Cardiac muscle cell (in vitro differentiated cells and primary cell): ENCODE measurements at regions not wholly inside any gene's neighbourhood (a gene's known extent, or its start where the extent isn't known, plus 50 kb on each side); places are given as distances from the start of the nearest gene placed in this dataset.
"Not testable (repeated sequence)": the region's sequence is repeated elsewhere in the genome, so short reads cannot be mapped to it uniquely, and the experiment has no call there.

ENCODE experiments used
- DNase-seq, 2 donors: peaks; one replicate each; pipeline versions ENCODE4 v3.0.0 to v3.0.0-alpha.2; 2010 to 2017; ENCODE audit warnings: low read depth in 1 of 2, low spot score in 1 of 2
- H3K27ac ChIP-seq: fragments of 200-600 bp; sonication (generic); 2 replicates; pipeline ENCODE4 v1.5.1; 2016
- H3K27me3 ChIP-seq: fragments of 200-600 bp; sonication (generic); 2 replicates; pipeline ENCODE4 v1.6.0; 2016; ENCODE audit warnings: control low read depth
- H3K36me3 ChIP-seq: fragments of 200-600 bp; sonication (generic); 2 replicates; pipeline ENCODE4 v1.5.1; 2016; ENCODE audit warnings: control low read depth
- H3K4me1 ChIP-seq: fragments of 200-600 bp; sonication (generic); 2 replicates; pipeline ENCODE4 v1.8.1; 2017; ENCODE audit warnings: low read depth, mild to moderate bottlenecking, mixed run types
- H3K4me3 ChIP-seq: fragments of 200-600 bp; sonication (generic); 2 replicates; pipeline ENCODE4 v1.5.1; 2016; ENCODE audit warnings: mild to moderate bottlenecking
- H3K9me3 ChIP-seq: fragments of 200-600 bp; sonication (generic); 2 replicates; pipeline ENCODE4 v1.5.1; 2017; ENCODE audit warnings: low read depth, mild to moderate bottlenecking, control low read depth
- TF ChIP-seq, protein P1 (sequence below): IDR thresholded peaks from 2 replicates; pipeline ENCODE4 v1.5.1; 2012; ENCODE audit warnings: low read depth, mild to moderate bottlenecking, low read length

DNA sequence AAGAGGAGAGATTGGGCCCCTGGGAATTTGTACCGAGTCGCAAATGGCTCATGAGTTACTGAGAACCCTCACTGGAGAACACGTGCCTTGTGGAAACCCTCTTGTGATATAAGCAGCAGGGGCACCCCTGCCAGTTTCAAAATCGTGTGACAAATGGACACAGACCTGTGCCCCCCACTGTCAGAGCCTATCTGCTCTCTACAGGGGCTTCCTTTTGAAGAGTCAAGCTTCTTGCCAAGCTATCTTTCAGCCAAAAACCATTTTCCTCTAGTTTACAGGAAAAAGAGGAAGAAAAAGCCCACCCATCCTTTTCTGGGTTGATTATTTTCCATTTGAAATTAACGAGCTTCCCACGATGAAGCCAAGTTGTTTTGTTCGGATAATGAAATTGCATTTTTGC is 64.1 kb upstream of the MPP7 start:
- Histone ChIP-seq H3K4me3 (no peak overlapping the region), H3K36me3 (no peaks in the 10 kb centered on the region), H3K27me3 (no peaks in the 10 kb centered on the region), H3K9me3 (no peaks in the 10 kb centered on the region), H3K4me1 (no peaks in the 10 kb centered on the region), H3K27ac (no peak overlapping the region)
- TF ChIP-seq, protein P1, sequence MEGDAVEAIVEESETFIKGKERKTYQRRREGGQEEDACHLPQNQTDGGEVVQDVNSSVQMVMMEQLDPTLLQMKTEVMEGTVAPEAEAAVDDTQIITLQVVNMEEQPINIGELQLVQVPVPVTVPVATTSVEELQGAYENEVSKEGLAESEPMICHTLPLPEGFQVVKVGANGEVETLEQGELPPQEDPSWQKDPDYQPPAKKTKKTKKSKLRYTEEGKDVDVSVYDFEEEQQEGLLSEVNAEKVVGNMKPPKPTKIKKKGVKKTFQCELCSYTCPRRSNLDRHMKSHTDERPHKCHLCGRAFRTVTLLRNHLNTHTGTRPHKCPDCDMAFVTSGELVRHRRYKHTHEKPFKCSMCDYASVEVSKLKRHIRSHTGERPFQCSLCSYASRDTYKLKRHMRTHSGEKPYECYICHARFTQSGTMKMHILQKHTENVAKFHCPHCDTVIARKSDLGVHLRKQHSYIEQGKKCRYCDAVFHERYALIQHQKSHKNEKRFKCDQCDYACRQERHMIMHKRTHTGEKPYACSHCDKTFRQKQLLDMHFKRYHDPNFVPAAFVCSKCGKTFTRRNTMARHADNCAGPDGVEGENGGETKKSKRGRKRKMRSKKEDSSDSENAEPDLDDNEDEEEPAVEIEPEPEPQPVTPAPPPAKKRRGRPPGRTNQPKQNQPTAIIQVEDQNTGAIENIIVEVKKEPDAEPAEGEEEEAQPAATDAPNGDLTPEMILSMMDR, result no peak
- DNase-seq, result no peak

DNA sequence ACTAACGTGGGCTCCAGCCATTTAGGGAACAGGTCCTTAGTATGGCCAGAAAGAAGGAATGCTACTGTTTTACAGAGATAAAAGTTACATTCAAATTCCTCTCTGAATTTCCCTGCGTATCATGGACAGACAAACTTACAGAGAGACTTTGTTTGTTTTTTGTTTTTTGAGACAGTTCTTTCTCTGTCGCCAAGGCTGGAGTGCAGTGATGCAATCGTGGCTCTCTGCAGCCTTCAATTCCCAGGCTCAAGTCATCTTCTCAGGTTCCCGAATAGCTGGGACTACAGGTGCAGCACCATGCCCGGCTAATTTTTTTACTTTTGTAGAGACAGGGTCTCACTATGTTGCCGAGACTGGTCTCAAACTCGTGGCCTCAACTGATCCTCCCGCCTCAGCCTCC is 64.5 kb upstream of the MPP7 start:
- no peaks in the 10 kb centered on the region for H3K27me3 ChIP-seq
- TF ChIP-seq, protein P1, result no peak

DNA sequence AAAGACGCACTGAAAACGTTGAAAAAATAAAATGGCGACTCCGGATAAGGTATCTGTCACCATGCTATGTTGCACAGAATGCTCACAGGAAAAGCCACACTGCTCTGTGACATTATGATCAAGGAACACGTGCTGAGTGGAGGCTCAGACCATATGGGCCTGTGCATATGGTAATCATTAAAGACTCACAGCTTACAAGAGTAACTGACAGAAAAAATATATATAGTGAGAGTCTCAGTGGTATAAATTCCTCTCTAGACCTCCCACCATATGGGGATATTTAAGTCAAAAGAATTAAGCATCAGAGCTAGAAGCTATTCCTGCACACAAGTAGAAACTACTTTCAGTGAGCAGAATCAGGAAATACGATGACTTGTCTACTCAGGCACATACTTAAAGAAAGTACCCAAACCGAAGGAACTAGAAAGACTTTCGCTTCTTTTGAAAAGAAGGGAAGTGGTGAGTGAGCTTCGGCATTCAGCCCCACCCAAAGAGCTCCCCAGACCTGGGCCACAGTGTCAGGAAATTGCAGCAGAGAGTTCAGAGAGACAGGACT is 65.1 kb upstream of the MPP7 start:
- TF ChIP-seq, protein P1, result no peak
- Histone ChIP-seq H3K36me3 (no peaks in the 10 kb centered on the region), H3K4me3 (no peak overlapping the region), H3K9me3 (no peaks in the 10 kb centered on the region), H3K27ac (no peak overlapping the region), H3K27me3 (no peaks in the 10 kb centered on the region), H3K4me1 (no peaks in the 10 kb centered on the region)
- no peak for DNase-seq

More for the DNA sequence above, 64.5 kb upstream of the MPP7 start:
- H3K4me3 ChIP-seq, result no peak overlapping the region
- no peak for DNase-seq
- no peaks in the 10 kb centered on the region for H3K9me3 ChIP-seq
- no peaks in the 10 kb centered on the region for H3K36me3 ChIP-seq
- H3K27ac ChIP-seq, result no peak overlapping the region
- no peaks in the 10 kb centered on the region for H3K4me1 ChIP-seq

DNA sequence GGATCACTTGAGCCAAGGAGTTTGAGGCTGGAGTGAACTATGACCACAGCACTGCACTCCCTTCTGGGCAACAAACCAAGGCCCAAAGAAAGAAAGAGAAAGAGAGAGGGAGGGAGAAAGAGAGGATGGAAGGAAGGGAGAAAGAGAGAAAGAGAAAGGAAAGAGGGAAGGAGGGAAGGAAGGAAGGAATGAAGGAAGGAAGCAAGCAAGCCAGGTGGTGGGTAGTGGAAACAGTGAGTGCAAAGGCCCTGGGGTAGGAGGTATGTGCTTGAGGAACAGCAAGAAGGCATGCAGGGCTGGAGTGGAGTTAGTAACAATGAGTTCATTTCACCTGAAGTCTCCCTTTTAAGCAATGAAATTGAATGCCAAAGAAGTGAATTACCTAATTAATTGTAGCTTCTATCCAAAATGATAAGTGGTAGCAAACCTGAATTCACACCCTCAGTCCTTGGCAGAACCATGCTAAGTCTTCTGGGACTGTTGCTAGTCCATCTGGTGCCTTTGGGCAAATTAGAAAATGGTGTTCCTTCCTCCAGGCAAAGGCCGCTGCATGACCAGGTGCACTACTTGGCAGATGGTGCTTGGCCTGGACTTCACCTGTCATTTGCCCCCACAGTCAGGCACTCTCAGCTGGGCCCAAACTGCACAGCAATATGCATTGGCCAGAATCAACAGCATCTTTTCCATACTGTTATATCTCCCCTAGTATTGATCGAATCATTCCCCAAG is 67.4 kb upstream of the MPP7 start:
- DNase-seq, result no peak
- TF ChIP-seq, protein P1, result no peak
- Histone ChIP-seq H3K4me1 (no peaks in the 10 kb centered on the region), H3K9me3 (no peaks in the 10 kb centered on the region), H3K27me3 (no peaks in the 10 kb centered on the region), H3K27ac (no peak overlapping the region), H3K4me3 (no peak overlapping the region), H3K36me3 (no peaks in the 10 kb centered on the region)

DNA sequence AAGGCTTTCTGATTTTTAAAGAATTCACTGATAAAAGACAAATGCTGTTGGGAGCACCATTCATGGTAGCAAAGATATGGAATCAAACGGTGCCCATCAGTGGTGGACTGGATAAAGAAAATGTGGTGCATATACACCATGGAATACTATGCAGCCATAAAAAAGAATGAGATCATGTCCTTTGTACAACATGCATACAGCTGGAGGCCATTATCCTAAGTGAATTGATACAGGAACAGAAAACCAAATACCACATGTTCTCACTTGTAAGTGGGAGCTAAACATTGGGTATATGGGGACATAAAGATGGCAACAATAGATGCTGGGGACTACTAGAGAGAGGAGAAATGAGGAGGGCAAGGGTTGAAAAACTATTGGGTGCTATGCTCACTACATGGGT is 68.8 kb upstream of the MPP7 start:
- H3K27me3 ChIP-seq, H3K27ac ChIP-seq, H3K9me3 ChIP-seq, H3K4me1 ChIP-seq, H3K4me3 ChIP-seq, H3K36me3 ChIP-seq, DNase-seq: not testable (repeated sequence)

DNA sequence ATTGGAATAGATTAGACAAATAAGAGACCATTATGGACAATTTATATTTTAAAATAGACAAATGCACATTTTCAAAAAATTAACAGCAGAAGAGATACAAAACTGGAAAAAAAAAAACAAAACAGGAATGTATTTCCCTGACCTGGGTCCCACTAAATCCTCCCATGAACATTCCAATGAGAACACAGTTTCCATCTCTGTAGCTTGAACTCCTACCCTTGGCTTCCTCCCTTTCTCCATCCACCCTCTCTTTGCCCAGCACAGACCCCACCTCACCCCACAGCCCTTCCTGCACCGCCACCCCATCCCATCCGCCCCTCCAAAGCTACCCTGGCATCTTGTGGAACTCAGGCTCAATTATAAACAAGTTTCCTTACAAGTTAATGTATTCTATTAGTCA is 71.2 kb upstream of the MPP7 start:
- no peak overlapping the region for H3K27ac ChIP-seq
- DNase-seq, result no peak
- no peaks in the 10 kb centered on the region for H3K9me3 ChIP-seq
- H3K36me3 ChIP-seq, result no peaks in the 10 kb centered on the region
- TF ChIP-seq, protein P1, result no peak
- peaks cover 4% of the 10 kb centered on the region for H3K4me1 ChIP-seq
- no peaks in the 10 kb centered on the region for H3K27me3 ChIP-seq
- no peak overlapping the region for H3K4me3 ChIP-seq
